Mesenchymal stem cell (in vitro differentiated cells and primary cell): ENCODE measurements at regions not wholly inside any gene's neighbourhood (a gene's known extent, or its start where the extent isn't known, plus 50 kb on each side); places are given as distances from the start of the nearest gene placed in this dataset.

ENCODE experiments used
- DNase-seq: peaks from one replicate; pipeline ENCODE4 v3.0.0-alpha.2; 2013
- H2AFZ ChIP-seq: one replicate; pipeline ENCODE4 v1.6.1; 2013; ENCODE audit warnings: low read depth, mild to moderate bottlenecking, control low read depth, inconsistent platforms, low read length, moderate library complexity
- H2AK5ac ChIP-seq: 2 replicates; pipeline ENCODE4 v1.6.1; 2013; ENCODE audit warnings: low read length, moderate library complexity, mild to moderate bottlenecking, inconsistent platforms; ENCODE audit not compliant: severe bottlenecking
- H2BK120ac ChIP-seq: one replicate; pipeline ENCODE4 v1.6.1; 2013; ENCODE audit warnings: low read depth, mild to moderate bottlenecking, inconsistent platforms, low read length, moderate library complexity
- H2BK12ac ChIP-seq, 2 experiments: one replicate each; pipeline ENCODE4 v1.6.1; 2013; ENCODE audit warnings: inconsistent platforms in 2 of 2, low read length in 2 of 2, mild to moderate bottlenecking in 2 of 2, moderate library complexity in 2 of 2, control low read depth in 1 of 2
- H2BK15ac ChIP-seq: one replicate; pipeline ENCODE4 v1.6.1; 2013; ENCODE audit warnings: mild to moderate bottlenecking, low read depth, inconsistent platforms; ENCODE audit not compliant: poor library complexity, severe bottlenecking
- H2BK5ac ChIP-seq: 2 replicates; pipeline ENCODE4 v1.6.1; 2013; ENCODE audit warnings: low read depth, mild to moderate bottlenecking, low read length, control low read depth, inconsistent platforms; ENCODE audit not compliant: poor library complexity, severe bottlenecking
- H3K14ac ChIP-seq, 2 experiments: one replicate each; pipeline ENCODE4 v1.6.1; 2013; ENCODE audit warnings: inconsistent platforms in 2 of 2, low read length in 2 of 2, control low read depth in 1 of 2, mild to moderate bottlenecking in 1 of 2, moderate library complexity in 1 of 2
- H3K18ac ChIP-seq, 2 experiments: one replicate each; pipeline ENCODE4 v1.6.1; 2013; ENCODE audit warnings: inconsistent platforms in 2 of 2, low read length in 2 of 2, control low read depth in 1 of 2, low read depth in 1 of 2, mild to moderate bottlenecking in 1 of 2
- H3K23ac ChIP-seq, 2 experiments: one replicate each; pipeline ENCODE4 v1.6.1; 2013; ENCODE audit warnings: inconsistent platforms in 2 of 2, low read length in 2 of 2, mild to moderate bottlenecking in 2 of 2, moderate library complexity in 2 of 2, control low read depth in 1 of 2
- H3K27ac ChIP-seq: 2 replicates; pipeline ENCODE4 v1.5.1; 2013; ENCODE audit warnings: mild to moderate bottlenecking, moderate library complexity, low read length, control low read depth, inconsistent platforms; ENCODE audit not compliant: poor library complexity, severe bottlenecking
- H3K27me3 ChIP-seq, 2 experiments: 2 replicates each; pipeline versions ENCODE4 v1.6.1 to v1.7.0; 2013; ENCODE audit warnings: low read length in 2 of 2, mild to moderate bottlenecking in 2 of 2, moderate library complexity in 2 of 2, control low read depth in 1 of 2, inconsistent platforms in 1 of 2; ENCODE audit not compliant: control insufficient read depth in 1 of 2, insufficient read depth in 1 of 2
- H3K36me3 ChIP-seq, 2 experiments: 2 replicates each; pipeline versions ENCODE4 v1.6.1 to v1.7.0; 2013; ENCODE audit warnings: low read length in 2 of 2, control low read depth in 1 of 2, inconsistent platforms in 1 of 2, low read depth in 1 of 2, mild to moderate bottlenecking in 1 of 2; ENCODE audit not compliant: insufficient read depth in 2 of 2, control insufficient read depth in 1 of 2
- H3K4ac ChIP-seq, 2 experiments: one replicate each; pipeline ENCODE4 v1.6.1; 2013; ENCODE audit warnings: inconsistent platforms in 2 of 2, low read length in 2 of 2, mild to moderate bottlenecking in 2 of 2, moderate library complexity in 2 of 2, control low read depth in 1 of 2, low read depth in 1 of 2
- H3K4me1 ChIP-seq: 2 replicates; pipeline ENCODE4 v1.6.1; 2013; ENCODE audit warnings: low read depth, low read length, control low read depth; ENCODE audit not compliant: control insufficient read depth, insufficient read depth
- H3K4me2 ChIP-seq: 2 replicates; pipeline ENCODE4 v1.6.1; 2013; ENCODE audit warnings: low read length, mild to moderate bottlenecking, inconsistent platforms; ENCODE audit not compliant: poor library complexity, severe bottlenecking
- H3K4me3 ChIP-seq, 2 experiments: 2 replicates each; pipeline versions ENCODE4 v1.5.1 to v1.7.0; 2013; ENCODE audit warnings: low read length in 2 of 2, mild to moderate bottlenecking in 2 of 2, control low read depth in 1 of 2, low read depth in 1 of 2; ENCODE audit not compliant: insufficient read depth in 1 of 2
- H3K79me1 ChIP-seq: replicated peaks from 2 replicates; pipeline ENCODE4 v1.6.1; 2013; ENCODE audit warnings: mild to moderate bottlenecking, control low read depth, low read length, inconsistent platforms; ENCODE audit not compliant: poor library complexity, severe bottlenecking
- H3K9ac ChIP-seq: 2 replicates; pipeline ENCODE4 v1.7.0; 2013; ENCODE audit warnings: mild to moderate bottlenecking, low read length, moderate library complexity
- H3K9me3 ChIP-seq: 2 replicates; pipeline ENCODE4 v1.7.0; 2013; ENCODE audit warnings: mild to moderate bottlenecking, low read length; ENCODE audit not compliant: control insufficient read depth
- H4K8ac ChIP-seq: one replicate; pipeline ENCODE4 v1.6.1; 2013; ENCODE audit warnings: inconsistent platforms, mild to moderate bottlenecking, low read length, moderate library complexity
- H4K91ac ChIP-seq: one replicate; pipeline ENCODE4 v1.6.1; 2013; ENCODE audit warnings: mild to moderate bottlenecking, low read length, inconsistent platforms
- WGBS: methylation state at CpG from one replicate; pipeline ENCODE4 v1.1.7; 2013; ENCODE audit warnings: mixed read lengths; 5-methylcytosine and 5-hydroxymethylcytosine counted together

- 41% methylated on average over 2 of the region's 2 CpGs for WGBS
- no peak for DNase-seq
Observed at GRCh38 chr3:135739779-135740178, 225.7 kb upstream of the PPP2R3A start.

DNA sequence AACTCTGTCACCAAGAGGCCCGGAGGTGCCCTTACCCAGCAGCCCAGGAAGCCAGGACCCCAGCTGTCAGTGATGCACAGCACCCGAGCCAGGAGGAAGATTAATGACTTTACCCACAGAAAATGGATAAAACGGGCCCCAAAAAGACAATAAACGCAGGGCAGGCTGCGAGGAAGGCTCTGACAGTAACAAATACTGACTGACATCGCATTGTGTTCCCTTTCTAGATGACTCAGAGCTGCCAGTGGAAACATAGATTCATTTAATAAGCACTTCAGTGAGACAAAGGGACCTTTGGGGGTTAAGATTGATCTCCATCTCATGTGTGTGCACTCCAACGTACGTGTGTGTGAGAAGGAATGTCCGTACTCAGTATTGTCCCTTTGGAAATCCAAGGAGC, 225.3 kb upstream of the PPP2R3A start:
- H3K14ac ChIP-seq = no peak overlapping the region
- H3K18ac ChIP-seq = no peak overlapping the region
- no peaks in the 10 kb centered on the region for H3K27me3 ChIP-seq
- no peak overlapping the region for H2BK15ac ChIP-seq
- H3K9me3 ChIP-seq = peaks cover 35% of the 10 kb centered on the region
- no peak overlapping the region for H3K4ac ChIP-seq
- H3K4me2 ChIP-seq = no peak overlapping the region
- H2BK5ac ChIP-seq = no peak overlapping the region
- no peak overlapping the region for H2BK120ac ChIP-seq
- no peak overlapping the region for H2AFZ ChIP-seq
- no peak overlapping the region for H2BK12ac ChIP-seq
- no peak overlapping the region for H4K91ac ChIP-seq
- no peak overlapping the region for H2AK5ac ChIP-seq
- no peak for DNase-seq
- H3K27ac ChIP-seq = no peak overlapping the region
- H3K4me3 ChIP-seq = no peak overlapping the region
- no peak overlapping the region for H3K23ac ChIP-seq
- H3K4me1 ChIP-seq = no peaks in the 10 kb centered on the region
- no peaks in the 10 kb centered on the region for H3K79me1 ChIP-seq
- no peak overlapping the region for H3K9ac ChIP-seq
- H4K8ac ChIP-seq = no peak overlapping the region
- no peaks in the 10 kb centered on the region for H3K36me3 ChIP-seq
- WGBS = 68% methylated on average over 9 of the region's 9 CpGs

More at GRCh38 chr3:135739779-135740178, 225.7 kb upstream of the PPP2R3A start:
- H2BK12ac ChIP-seq = no peak overlapping the region
- no peak overlapping the region for H3K9ac ChIP-seq
- no peak overlapping the region for H3K4me3 ChIP-seq
- H2BK5ac ChIP-seq = no peak overlapping the region
- no peak overlapping the region for H3K4ac ChIP-seq
- H3K4me2 ChIP-seq = no peak overlapping the region
- H3K14ac ChIP-seq = no peak overlapping the region
- H3K79me1 ChIP-seq = no peaks in the 10 kb centered on the region
- H3K4me1 ChIP-seq = no peaks in the 10 kb centered on the region
- H2BK120ac ChIP-seq = no peak overlapping the region
- no peaks in the 10 kb centered on the region for H3K27me3 ChIP-seq
- no peak overlapping the region for H2AFZ ChIP-seq
- H4K91ac ChIP-seq = no peak overlapping the region
- no peak overlapping the region for H3K18ac ChIP-seq
- peaks cover 35% of the 10 kb centered on the region for H3K9me3 ChIP-seq
- no peak overlapping the region for H2AK5ac ChIP-seq
- H4K8ac ChIP-seq = no peak overlapping the region
- no peak overlapping the region for H3K27ac ChIP-seq
- H3K23ac ChIP-seq = no peak overlapping the region
- no peak overlapping the region for H2BK15ac ChIP-seq
- H3K36me3 ChIP-seq = no peaks in the 10 kb centered on the region

- H4K8ac ChIP-seq = no peak overlapping the region
- H3K23ac ChIP-seq = no peak overlapping the region
- H3K27me3 ChIP-seq = no peaks in the 10 kb centered on the region
- no peak overlapping the region for H3K27ac ChIP-seq
- H3K14ac ChIP-seq = no peak overlapping the region
- H2AFZ ChIP-seq = no peak overlapping the region
- no peak overlapping the region for H2BK5ac ChIP-seq
- H3K79me1 ChIP-seq = no peaks in the 10 kb centered on the region
- H3K18ac ChIP-seq = no peak overlapping the region
- no peak overlapping the region for H2BK12ac ChIP-seq
- H3K4me2 ChIP-seq = no peak overlapping the region
- DNase-seq = no peak
- no peak overlapping the region for H4K91ac ChIP-seq
- H3K4ac ChIP-seq = no peak overlapping the region
- H2BK120ac ChIP-seq = no peak overlapping the region
- H3K4me1 ChIP-seq = no peaks in the 10 kb centered on the region
- peaks cover 30% of the 10 kb centered on the region for H3K9me3 ChIP-seq
- no peak overlapping the region for H2BK15ac ChIP-seq
- H3K4me3 ChIP-seq = no peak overlapping the region
- no peaks in the 10 kb centered on the region for H3K36me3 ChIP-seq
- no peak overlapping the region for H3K9ac ChIP-seq
- no peak overlapping the region for H2AK5ac ChIP-seq
Observed at GRCh38 chr3:135740751-135741150, 224.8 kb upstream of the PPP2R3A start.

- Histone ChIP-seq H2AK5ac (no peak overlapping the region), H3K79me1 (no peaks in the 10 kb centered on the region), H3K9me3 (peaks cover 3% of the 10 kb centered on the region), H3K9ac (no peak overlapping the region), H3K4me2 (no peak overlapping the region), H3K4me3 (no peak overlapping the region), H3K18ac (no peak overlapping the region), H3K23ac (no peak overlapping the region), H2BK12ac (no peak overlapping the region), H3K36me3 (no peaks in the 10 kb centered on the region), H2AFZ (no peak overlapping the region), H2BK5ac (no peak overlapping the region), H2BK15ac (no peak overlapping the region), H3K27me3 (no peaks in the 10 kb centered on the region), H3K27ac (no peak overlapping the region), H2BK120ac (no peak overlapping the region), H4K8ac (no peak overlapping the region), H3K4ac (no peak overlapping the region), H3K14ac (no peak overlapping the region), H4K91ac (no peak overlapping the region), H3K4me1 (no peaks in the 10 kb centered on the region)
- WGBS = 57% methylated on average over 3 of the region's 4 CpGs
- no peak for DNase-seq
Observed at GRCh38 chr3:135751991-135752390, 213.5 kb upstream of the PPP2R3A start.
